HUES64 (cell line): ENCODE measurements at regions not wholly inside any gene's neighbourhood (a gene's known extent, or its start where the extent isn't known, plus 50 kb on each side); places are given as distances from the start of the nearest gene placed in this dataset.
"Not testable (repeated sequence)": the region's sequence is repeated elsewhere in the genome, so short reads cannot be mapped to it uniquely, and the experiment has no call there.

Experiments
- H3K27ac ChIP-seq: 2 replicates; pipeline ENCODE4 v1.7.0; 2013; ENCODE audit warnings: low read depth, low read length, inconsistent platforms
- H3K27me3 ChIP-seq: 2 replicates; pipeline ENCODE4 v1.6.1; 2013; ENCODE audit warnings: mild to moderate bottlenecking, low read length; ENCODE audit not compliant: insufficient read depth
- H3K36me3 ChIP-seq: 2 replicates; pipeline ENCODE4 v1.6.1; 2013; ENCODE audit warnings: mild to moderate bottlenecking, low read length; ENCODE audit not compliant: insufficient read depth
- H3K4me1 ChIP-seq: 2 replicates; pipeline ENCODE4 v1.6.1; 2013; ENCODE audit warnings: mild to moderate bottlenecking, low read length, moderate library complexity; ENCODE audit not compliant: insufficient read depth
- H3K4me3 ChIP-seq: 2 replicates; pipeline ENCODE4 v1.5.1; 2013; ENCODE audit warnings: mild to moderate bottlenecking, low read length, moderate library complexity
- H3K9ac ChIP-seq: 2 replicates; pipeline ENCODE4 v1.6.1; 2013; ENCODE audit warnings: mild to moderate bottlenecking, low read depth, low read length
- H3K9me3 ChIP-seq: 2 replicates; pipeline ENCODE4 v1.6.1; 2013; ENCODE audit warnings: low read depth, low read length; ENCODE audit not compliant: insufficient read depth
- WGBS: fragments of 150-250, 120-280 bp; methylation state at CpG from one replicate; pipeline ENCODE4 v1.1.7; 2013; ENCODE audit warnings: missing lambda C conversion rate; 5-methylcytosine and 5-hydroxymethylcytosine counted together

- Histone ChIP-seq H3K36me3 (no peaks in the 10 kb centered on the region), H3K4me3 (no peak overlapping the region), H3K4me1 (no peaks in the 10 kb centered on the region), H3K9ac (no peak overlapping the region), H3K9me3 (no peaks in the 10 kb centered on the region), H3K27ac (no peak overlapping the region), H3K27me3 (no peaks in the 10 kb centered on the region)
These were observed 1224.6 kb downstream of the CDH8 start for GRCh38 chr16:60811657-60812056.

- Histone ChIP-seq H3K27ac (no peak overlapping the region), H3K9me3 (no peaks in the 10 kb centered on the region), H3K9ac (no peak overlapping the region), H3K36me3 (no peaks in the 10 kb centered on the region), H3K4me1 (no peaks in the 10 kb centered on the region), H3K4me3 (no peak overlapping the region), H3K27me3 (no peaks in the 10 kb centered on the region)
- WGBS: 93% methylated on average over 5 of the region's 6 CpGs
These were observed 1225.1 kb downstream of the CDH8 start for GRCh38 chr16:60811051-60811608.

- Histone ChIP-seq H3K4me3 (no peak overlapping the region), H3K4me1 (no peaks in the 10 kb centered on the region), H3K27me3 (no peaks in the 10 kb centered on the region), H3K36me3 (no peaks in the 10 kb centered on the region), H3K27ac (no peak overlapping the region), H3K9ac (no peak overlapping the region), H3K9me3 (no peaks in the 10 kb centered on the region)
These were observed 1226.0 kb downstream of the CDH8 start for GRCh38 chr16:60810250-60810649.

GRCh38 chr16:60792437-60792836 lies 1243.8 kb downstream of the CDH8 start:
- no peaks in the 10 kb centered on the region for H3K9me3 ChIP-seq
- H3K27ac ChIP-seq: no peak overlapping the region
- H3K36me3 ChIP-seq: no peaks in the 10 kb centered on the region
- H3K4me1 ChIP-seq: 0 out of 2 replicates have a peak, but pooled peaks cover 4% of the 10 kb centered on the region
- no peak overlapping the region for H3K4me3 ChIP-seq
- no peak overlapping the region for H3K9ac ChIP-seq
- H3K27me3 ChIP-seq: no peaks in the 10 kb centered on the region
- 94% methylated on average over 2 of the region's 2 CpGs for WGBS

- no peaks in the 10 kb centered on the region for H3K36me3 ChIP-seq
- no peak overlapping the region for H3K27ac ChIP-seq
- no peaks in the 10 kb centered on the region for H3K9me3 ChIP-seq
- H3K4me1 ChIP-seq: no peaks in the 10 kb centered on the region
- no peaks in the 10 kb centered on the region for H3K27me3 ChIP-seq
- H3K4me3 ChIP-seq: no peak overlapping the region
- H3K9ac ChIP-seq: no peak overlapping the region
These were observed 1247.6 kb downstream of the CDH8 start for GRCh38 chr16:60788631-60789030.

- Histone ChIP-seq H3K9ac (no peak overlapping the region), H3K4me3 (no peak overlapping the region), H3K9me3 (peaks cover 11% of the 10 kb centered on the region), H3K36me3 (no peaks in the 10 kb centered on the region), H3K4me1 (no peaks in the 10 kb centered on the region), H3K27me3 (no peaks in the 10 kb centered on the region), H3K27ac (no peak overlapping the region)
- 95% methylated on average over 3 of the region's 3 CpGs for WGBS
These were observed 1260.0 kb downstream of the CDH8 start for GRCh38 chr16:60776281-60776680.

- Histone ChIP-seq H3K27me3 (no peaks in the 10 kb centered on the region), H3K9ac (no peak overlapping the region), H3K4me3 (no peak overlapping the region), H3K36me3 (no peaks in the 10 kb centered on the region), H3K27ac (no peak overlapping the region), H3K9me3 (peaks cover 21% of the 10 kb centered on the region), H3K4me1 (no peaks in the 10 kb centered on the region)
- 94% methylated on average over 4 of the region's 4 CpGs for WGBS
These were observed 1265.1 kb downstream of the CDH8 start for GRCh38 chr16:60771138-60771537.

- not testable (repeated sequence) for H3K9ac ChIP-seq, H3K27me3 ChIP-seq, H3K27ac ChIP-seq, H3K4me3 ChIP-seq, H3K4me1 ChIP-seq, H3K36me3 ChIP-seq
- H3K9me3 ChIP-seq: peaks cover 21% of the 10 kb centered on the region
These were observed 1265.9 kb downstream of the CDH8 start for GRCh38 chr16:60770384-60770783.

- no peaks in the 10 kb centered on the region for H3K9me3 ChIP-seq
- no peaks in the 10 kb centered on the region for H3K27me3 ChIP-seq
- no peak overlapping the region for H3K9ac ChIP-seq
- 93% methylated on average over 4 of the region's 4 CpGs for WGBS
- peaks cover 6% of the 10 kb centered on the region; the same call in 1 of the 2 replicates for H3K4me1 ChIP-seq
- H3K27ac ChIP-seq: no peak overlapping the region
- H3K4me3 ChIP-seq: no peak overlapping the region
- no peaks in the 10 kb centered on the region for H3K36me3 ChIP-seq
These were observed 1272.4 kb downstream of the CDH8 start for GRCh38 chr16:60763869-60764268.

GRCh38 chr16:60755907-60756306 lies 1280.3 kb downstream of the CDH8 start:
- no peak overlapping the region for H3K9ac ChIP-seq
- no peaks in the 10 kb centered on the region for H3K27me3 ChIP-seq
- no peak overlapping the region for H3K4me3 ChIP-seq
- no peaks in the 10 kb centered on the region for H3K9me3 ChIP-seq
- peaks cover 6% of the 10 kb centered on the region; the same call in 1 of the 2 replicates for H3K4me1 ChIP-seq
- no peak overlapping the region for H3K27ac ChIP-seq
- no peaks in the 10 kb centered on the region for H3K36me3 ChIP-seq

GRCh38 chr16:60748366-60748765 lies 1287.9 kb downstream of the CDH8 start:
- H3K9ac ChIP-seq: no peak overlapping the region
- no peaks in the 10 kb centered on the region for H3K9me3 ChIP-seq

GRCh38 chr16:60744198-60744597 lies 1292.0 kb downstream of the CDH8 start:
- no peaks in the 10 kb centered on the region for H3K4me1 ChIP-seq
- H3K36me3 ChIP-seq: no peaks in the 10 kb centered on the region
- H3K9me3 ChIP-seq: no peaks in the 10 kb centered on the region
- no peak overlapping the region for H3K4me3 ChIP-seq
- H3K27me3 ChIP-seq: no peaks in the 10 kb centered on the region
- 92% methylated on average over 3 of the region's 3 CpGs for WGBS
- H3K27ac ChIP-seq: no peak overlapping the region
- H3K9ac ChIP-seq: no peak overlapping the region

More at GRCh38 chr16:60748366-60748765, 1287.9 kb downstream of the CDH8 start:
- no peak overlapping the region for H3K4me3 ChIP-seq
- no peaks in the 10 kb centered on the region for H3K36me3 ChIP-seq
- H3K27ac ChIP-seq: no peak overlapping the region
- H3K27me3 ChIP-seq: no peaks in the 10 kb centered on the region
- no peaks in the 10 kb centered on the region for H3K4me1 ChIP-seq
